WTC11 (cell line): ENCODE measurements at regions not wholly inside any gene's neighbourhood (a gene's known extent, or its start where the extent isn't known, plus 50 kb on each side); places are given as distances from the start of the nearest gene placed in this dataset.
"Not testable (repeated sequence)": the region's sequence is repeated elsewhere in the genome, so short reads cannot be mapped to it uniquely, and the experiment has no call there.

ENCODE experiments used
- ATF1 ChIP-seq: sonication (generic); formaldehyde crosslinking; IDR thresholded peaks from 2 replicates; pipeline ENCODE4 v1.8.1; 2023; ENCODE audit warnings: mild to moderate bottlenecking, moderate library complexity, missing genetic modification reagents
- CREB1 ChIP-seq: sonication (generic); formaldehyde crosslinking; IDR thresholded peaks from 2 replicates; pipeline ENCODE4 v1.8.0; 2023; ENCODE audit warnings: mild to moderate bottlenecking, missing genetic modification reagents
- ESRRA ChIP-seq: sonication (generic); formaldehyde crosslinking; IDR thresholded peaks from 2 replicates; pipeline ENCODE4 v1.8.1; 2022; ENCODE audit warnings: mild to moderate bottlenecking, missing genetic modification reagents, borderline replicate concordance
- NR1H2 ChIP-seq: sonication (generic); formaldehyde crosslinking; IDR thresholded peaks from 2 replicates; pipeline ENCODE4 v1.9.0; 2021; ENCODE audit warnings: mild to moderate bottlenecking, moderate library complexity, missing genetic modification reagents
- NR2C2 ChIP-seq: sonication (generic); formaldehyde crosslinking; IDR thresholded peaks from 2 replicates; pipeline ENCODE4 v1.8.0; 2022; ENCODE audit warnings: mild to moderate bottlenecking, missing genetic modification reagents
- TCF7 ChIP-seq: sonication (generic); formaldehyde crosslinking; IDR thresholded peaks from 2 replicates; pipeline ENCODE4 v1.8.0; 2022; ENCODE audit warnings: mild to moderate bottlenecking, low read depth, missing genetic modification reagents, moderate library complexity
- ZBTB21 ChIP-seq: sonication (generic); formaldehyde crosslinking; IDR thresholded peaks from 2 replicates; pipeline ENCODE4 v1.8.1; 2023; ENCODE audit warnings: mild to moderate bottlenecking, missing genetic modification reagents, borderline replicate concordance
- ZNF416 ChIP-seq: fragments of 250-450 bp; sonication (Bioruptor Pico); IDR thresholded peaks from 2 replicates; pipeline ENCODE4 v1.9.0; 2021; ENCODE audit warnings: mild to moderate bottlenecking, inconsistent platforms
- TF ChIP-seq, protein P1 (sequence below): sonication (generic); formaldehyde crosslinking; IDR thresholded peaks from 2 replicates; pipeline ENCODE4 v1.8.1; 2023; ENCODE audit warnings: mild to moderate bottlenecking, missing genetic modification reagents, moderate library complexity
- TF ChIP-seq, protein P2 (sequence below): fragments of 200-600 bp; IDR thresholded peaks from 2 replicates; pipeline ENCODE4 v1.8.0; 2022; ENCODE audit warnings: antibody characterized with exemption
- TF ChIP-seq, protein P3 (sequence below): sonication (generic); formaldehyde crosslinking; IDR thresholded peaks from 2 replicates; pipeline ENCODE4 v1.8.0; 2022; ENCODE audit warnings: mild to moderate bottlenecking, missing genetic modification reagents
- TF ChIP-seq, protein P4 (sequence below): sonication (generic); formaldehyde crosslinking; IDR thresholded peaks from 2 replicates; pipeline ENCODE4 v1.8.1; 2022; ENCODE audit warnings: mild to moderate bottlenecking, missing genetic modification reagents, moderate library complexity, borderline replicate concordance
- TF ChIP-seq, protein P5 (sequence below): sonication (generic); formaldehyde crosslinking; IDR thresholded peaks from 2 replicates; pipeline ENCODE4 v1.8.0; 2022; ENCODE audit warnings: mild to moderate bottlenecking, missing genetic modification reagents
- TF ChIP-seq, protein P6 (sequence below): sonication (generic); formaldehyde crosslinking; IDR thresholded peaks from 2 replicates; pipeline ENCODE4 v1.8.1; 2023; ENCODE audit warnings: mild to moderate bottlenecking, missing genetic modification reagents

DNA sequence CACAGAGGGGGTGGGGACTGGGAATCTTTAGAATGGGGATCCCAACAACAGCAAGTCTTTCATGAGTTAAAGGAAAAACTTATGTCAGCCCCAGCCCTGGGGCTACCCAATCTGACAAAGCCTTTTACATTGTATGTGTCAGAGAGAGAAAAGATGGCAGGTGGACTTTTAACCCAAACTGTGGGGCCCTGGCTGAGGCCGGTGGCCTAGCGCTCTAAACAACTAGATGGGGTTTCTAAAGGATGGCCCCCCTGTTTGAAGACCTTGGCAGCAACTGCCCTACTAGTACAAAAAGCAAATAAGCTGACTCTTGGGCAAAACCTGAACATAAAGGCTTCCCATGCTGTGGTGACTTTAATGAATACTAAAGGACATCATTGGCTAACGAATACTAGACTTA lies 83.9 kb upstream of the TANC1 start:
- TF ChIP-seq, protein P1, sequence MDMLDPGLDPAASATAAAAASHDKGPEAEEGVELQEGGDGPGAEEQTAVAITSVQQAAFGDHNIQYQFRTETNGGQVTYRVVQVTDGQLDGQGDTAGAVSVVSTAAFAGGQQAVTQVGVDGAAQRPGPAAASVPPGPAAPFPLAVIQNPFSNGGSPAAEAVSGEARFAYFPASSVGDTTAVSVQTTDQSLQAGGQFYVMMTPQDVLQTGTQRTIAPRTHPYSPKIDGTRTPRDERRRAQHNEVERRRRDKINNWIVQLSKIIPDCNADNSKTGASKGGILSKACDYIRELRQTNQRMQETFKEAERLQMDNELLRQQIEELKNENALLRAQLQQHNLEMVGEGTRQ (CRISPR knock-in tag): not testable (repeated sequence)
- TF ChIP-seq NR2C2 (CRISPR knock-in tag); NR1H2 (CRISPR knock-in tag); ZBTB21 (CRISPR knock-in tag); CREB1 (CRISPR knock-in tag); ATF1 (CRISPR knock-in tag); ZNF416 (CRISPR knock-in tag); ESRRA; TCF7 (CRISPR knock-in tag): not testable (repeated sequence)
- TF ChIP-seq, protein P2, sequence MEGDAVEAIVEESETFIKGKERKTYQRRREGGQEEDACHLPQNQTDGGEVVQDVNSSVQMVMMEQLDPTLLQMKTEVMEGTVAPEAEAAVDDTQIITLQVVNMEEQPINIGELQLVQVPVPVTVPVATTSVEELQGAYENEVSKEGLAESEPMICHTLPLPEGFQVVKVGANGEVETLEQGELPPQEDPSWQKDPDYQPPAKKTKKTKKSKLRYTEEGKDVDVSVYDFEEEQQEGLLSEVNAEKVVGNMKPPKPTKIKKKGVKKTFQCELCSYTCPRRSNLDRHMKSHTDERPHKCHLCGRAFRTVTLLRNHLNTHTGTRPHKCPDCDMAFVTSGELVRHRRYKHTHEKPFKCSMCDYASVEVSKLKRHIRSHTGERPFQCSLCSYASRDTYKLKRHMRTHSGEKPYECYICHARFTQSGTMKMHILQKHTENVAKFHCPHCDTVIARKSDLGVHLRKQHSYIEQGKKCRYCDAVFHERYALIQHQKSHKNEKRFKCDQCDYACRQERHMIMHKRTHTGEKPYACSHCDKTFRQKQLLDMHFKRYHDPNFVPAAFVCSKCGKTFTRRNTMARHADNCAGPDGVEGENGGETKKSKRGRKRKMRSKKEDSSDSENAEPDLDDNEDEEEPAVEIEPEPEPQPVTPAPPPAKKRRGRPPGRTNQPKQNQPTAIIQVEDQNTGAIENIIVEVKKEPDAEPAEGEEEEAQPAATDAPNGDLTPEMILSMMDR: not testable (repeated sequence)
- TF ChIP-seq, protein P3, sequence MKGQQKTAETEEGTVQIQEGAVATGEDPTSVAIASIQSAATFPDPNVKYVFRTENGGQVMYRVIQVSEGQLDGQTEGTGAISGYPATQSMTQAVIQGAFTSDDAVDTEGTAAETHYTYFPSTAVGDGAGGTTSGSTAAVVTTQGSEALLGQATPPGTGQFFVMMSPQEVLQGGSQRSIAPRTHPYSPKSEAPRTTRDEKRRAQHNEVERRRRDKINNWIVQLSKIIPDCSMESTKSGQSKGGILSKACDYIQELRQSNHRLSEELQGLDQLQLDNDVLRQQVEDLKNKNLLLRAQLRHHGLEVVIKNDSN: not testable (repeated sequence)
- TF ChIP-seq, protein P4, sequence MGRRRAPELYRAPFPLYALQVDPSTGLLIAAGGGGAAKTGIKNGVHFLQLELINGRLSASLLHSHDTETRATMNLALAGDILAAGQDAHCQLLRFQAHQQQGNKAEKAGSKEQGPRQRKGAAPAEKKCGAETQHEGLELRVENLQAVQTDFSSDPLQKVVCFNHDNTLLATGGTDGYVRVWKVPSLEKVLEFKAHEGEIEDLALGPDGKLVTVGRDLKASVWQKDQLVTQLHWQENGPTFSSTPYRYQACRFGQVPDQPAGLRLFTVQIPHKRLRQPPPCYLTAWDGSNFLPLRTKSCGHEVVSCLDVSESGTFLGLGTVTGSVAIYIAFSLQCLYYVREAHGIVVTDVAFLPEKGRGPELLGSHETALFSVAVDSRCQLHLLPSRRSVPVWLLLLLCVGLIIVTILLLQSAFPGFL (CRISPR knock-in tag): not testable (repeated sequence)
- TF ChIP-seq, protein P5, sequence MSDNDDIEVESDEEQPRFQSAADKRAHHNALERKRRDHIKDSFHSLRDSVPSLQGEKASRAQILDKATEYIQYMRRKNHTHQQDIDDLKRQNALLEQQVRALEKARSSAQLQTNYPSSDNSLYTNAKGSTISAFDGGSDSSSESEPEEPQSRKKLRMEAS (CRISPR knock-in tag): not testable (repeated sequence)
- TF ChIP-seq, protein P6, sequence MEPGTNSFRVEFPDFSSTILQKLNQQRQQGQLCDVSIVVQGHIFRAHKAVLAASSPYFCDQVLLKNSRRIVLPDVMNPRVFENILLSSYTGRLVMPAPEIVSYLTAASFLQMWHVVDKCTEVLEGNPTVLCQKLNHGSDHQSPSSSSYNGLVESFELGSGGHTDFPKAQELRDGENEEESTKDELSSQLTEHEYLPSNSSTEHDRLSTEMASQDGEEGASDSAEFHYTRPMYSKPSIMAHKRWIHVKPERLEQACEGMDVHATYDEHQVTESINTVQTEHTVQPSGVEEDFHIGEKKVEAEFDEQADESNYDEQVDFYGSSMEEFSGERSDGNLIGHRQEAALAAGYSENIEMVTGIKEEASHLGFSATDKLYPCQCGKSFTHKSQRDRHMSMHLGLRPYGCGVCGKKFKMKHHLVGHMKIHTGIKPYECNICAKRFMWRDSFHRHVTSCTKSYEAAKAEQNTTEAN (CRISPR knock-in tag): not testable (repeated sequence)
